K562 (cell line): ENCODE measurements at regions not wholly inside any gene's neighbourhood (a gene's known extent, or its start where the extent isn't known, plus 50 kb on each side); places are given as distances from the start of the nearest gene placed in this dataset.
"Not testable (repeated sequence)": the region's sequence is repeated elsewhere in the genome, so short reads cannot be mapped to it uniquely, and the experiment has no call there.

Source experiments
- CHD2 ChIP-seq: IDR thresholded peaks from 2 replicates; pipeline ENCODE4 v1.6.1; 2011; ENCODE audit warnings: low read depth, low read length
- CTCF ChIP-seq, 3 experiments: IDR thresholded peaks in 2 of 3; conservative IDR thresholded peaks in 1 of 3; 2 replicates each; pipeline ENCODE4 v1.5.1; 2011 to 2012; ENCODE audit warnings: low read length in 3 of 3, mild to moderate bottlenecking in 3 of 3, control low read depth in 2 of 3, improper control_type of control experiment in 1 of 3, inconsistent platforms in 1 of 3, low read depth in 1 of 3, mixed read lengths in 1 of 3, moderate library complexity in 1 of 3; ENCODE audit not compliant: insufficient read depth in 2 of 3
- EP300 ChIP-seq: IDR thresholded peaks from 2 replicates; pipeline ENCODE4 v1.6.1; 2012; ENCODE audit warnings: low read length, improper control_type of control experiment
- MYC ChIP-seq, 2 experiments: fragments of 250-450 bp in 1 of 2; sonication (Bioruptor Pico) in 1 of 2; IDR thresholded peaks; 2 replicates each; pipeline versions ENCODE4 v1.5.1 to v1.6.1; 2012 to 2021; ENCODE audit warnings: low read depth in 2 of 2, borderline replicate concordance in 1 of 2, improper control_type of control experiment in 1 of 2, low read length in 1 of 2, mild to moderate bottlenecking in 1 of 2, moderate library complexity in 1 of 2
- SMARCA5 ChIP-seq: fragments of 450-650 bp; IDR thresholded peaks from 2 replicates; pipeline ENCODE4 v1.6.1; 2016
- TAF1 ChIP-seq: IDR thresholded peaks from 2 replicates; pipeline ENCODE4 v1.6.1; 2011; ENCODE audit warnings: mild to moderate bottlenecking, low read length, moderate library complexity; ENCODE audit not compliant: insufficient read depth, control insufficient read depth, severe bottlenecking; ENCODE audit errors: extremely low read depth
- TF ChIP-seq, protein P1 (sequence below): sonication (generic); formaldehyde crosslinking; IDR thresholded peaks from 2 replicates; pipeline ENCODE4 v1.8.0; 2022; ENCODE audit warnings: mild to moderate bottlenecking, missing genetic modification reagents

GRCh38 chr7:153743434-153743833 is 308.8 kb upstream of the DPP6 start:
- TF ChIP-seq, protein P1, sequence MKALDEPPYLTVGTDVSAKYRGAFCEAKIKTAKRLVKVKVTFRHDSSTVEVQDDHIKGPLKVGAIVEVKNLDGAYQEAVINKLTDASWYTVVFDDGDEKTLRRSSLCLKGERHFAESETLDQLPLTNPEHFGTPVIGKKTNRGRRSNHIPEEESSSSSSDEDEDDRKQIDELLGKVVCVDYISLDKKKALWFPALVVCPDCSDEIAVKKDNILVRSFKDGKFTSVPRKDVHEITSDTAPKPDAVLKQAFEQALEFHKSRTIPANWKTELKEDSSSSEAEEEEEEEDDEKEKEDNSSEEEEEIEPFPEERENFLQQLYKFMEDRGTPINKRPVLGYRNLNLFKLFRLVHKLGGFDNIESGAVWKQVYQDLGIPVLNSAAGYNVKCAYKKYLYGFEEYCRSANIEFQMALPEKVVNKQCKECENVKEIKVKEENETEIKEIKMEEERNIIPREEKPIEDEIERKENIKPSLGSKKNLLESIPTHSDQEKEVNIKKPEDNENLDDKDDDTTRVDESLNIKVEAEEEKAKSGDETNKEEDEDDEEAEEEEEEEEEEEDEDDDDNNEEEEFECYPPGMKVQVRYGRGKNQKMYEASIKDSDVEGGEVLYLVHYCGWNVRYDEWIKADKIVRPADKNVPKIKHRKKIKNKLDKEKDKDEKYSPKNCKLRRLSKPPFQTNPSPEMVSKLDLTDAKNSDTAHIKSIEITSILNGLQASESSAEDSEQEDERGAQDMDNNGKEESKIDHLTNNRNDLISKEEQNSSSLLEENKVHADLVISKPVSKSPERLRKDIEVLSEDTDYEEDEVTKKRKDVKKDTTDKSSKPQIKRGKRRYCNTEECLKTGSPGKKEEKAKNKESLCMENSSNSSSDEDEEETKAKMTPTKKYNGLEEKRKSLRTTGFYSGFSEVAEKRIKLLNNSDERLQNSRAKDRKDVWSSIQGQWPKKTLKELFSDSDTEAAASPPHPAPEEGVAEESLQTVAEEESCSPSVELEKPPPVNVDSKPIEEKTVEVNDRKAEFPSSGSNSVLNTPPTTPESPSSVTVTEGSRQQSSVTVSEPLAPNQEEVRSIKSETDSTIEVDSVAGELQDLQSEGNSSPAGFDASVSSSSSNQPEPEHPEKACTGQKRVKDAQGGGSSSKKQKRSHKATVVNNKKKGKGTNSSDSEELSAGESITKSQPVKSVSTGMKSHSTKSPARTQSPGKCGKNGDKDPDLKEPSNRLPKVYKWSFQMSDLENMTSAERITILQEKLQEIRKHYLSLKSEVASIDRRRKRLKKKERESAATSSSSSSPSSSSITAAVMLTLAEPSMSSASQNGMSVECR (CRISPR knock-in tag) = not testable (repeated sequence)
- TF ChIP-seq TAF1; CHD2; MYC (IDR thresholded peaks at IDR 0.05; ENCODE audit: low read depth, low read length); MYC (CRISPR knock-in tag; IDR thresholded peaks at IDR 0.05; ENCODE audit: borderline replicate concordance, low read depth); SMARCA5; EP300; CTCF (IDR thresholded peaks at IDR 0.05 in 2 of 3, conservative IDR thresholded peaks at IDR 0.05 in 1 of 3; ENCODE audit: insufficient read depth in 2 of 3, low read depth in 1 of 3, low read length in 3 of 3): not testable (repeated sequence)
